GM12878 (cell line): ENCODE measurements at regions not wholly inside any gene's neighbourhood (a gene's known extent, or its start where the extent isn't known, plus 50 kb on each side); places are given as distances from the start of the nearest gene placed in this dataset.

Experiments used
- ATF2 ChIP-seq: IDR thresholded peaks from 2 replicates; pipeline ENCODE4 v1.6.1; 2012; ENCODE audit warnings: low read length, inconsistent platforms
- BCL11A ChIP-seq: IDR thresholded peaks from 2 replicates; pipeline ENCODE4 v1.6.1; 2011; ENCODE audit warnings: low read depth, low read length
- BCLAF1 ChIP-seq: fragments of 450-650 bp; IDR thresholded peaks from 2 replicates; pipeline ENCODE4 v1.6.1; 2017; ENCODE audit warnings: antibody characterized with exemption, mild to moderate bottlenecking, moderate library complexity
- BHLHE40 ChIP-seq, 2 experiments: fragments of 450-650 bp in 1 of 2; IDR thresholded peaks; 2 replicates each; pipeline ENCODE4 v1.6.1; 2011 to 2017; ENCODE audit warnings: low read depth in 2 of 2, borderline replicate concordance in 1 of 2, improper control_type of control experiment in 1 of 2, low read length in 1 of 2, mild to moderate bottlenecking in 1 of 2
- CBFB ChIP-seq: IDR thresholded peaks from 2 replicates; pipeline ENCODE4 v1.6.1; 2016; ENCODE audit warnings: antibody characterized with exemption, low read depth
- E4F1 ChIP-seq: fragments of 450-650 bp; IDR thresholded peaks from 2 replicates; pipeline ENCODE4 v1.6.1; 2018; ENCODE audit warnings: borderline replicate concordance, mild to moderate bottlenecking; ENCODE audit not compliant: partially characterized antibody
- EGR1 ChIP-seq, 2 experiments: IDR thresholded peaks; 1 replicate in 1 of 2; 2 replicates in 1 of 2; pipeline ENCODE4 v1.6.1; 2011 to 2012; ENCODE audit warnings: low read depth in 2 of 2, low read length in 2 of 2, borderline replicate concordance in 1 of 2, mild to moderate bottlenecking in 1 of 2, moderate library complexity in 1 of 2
- EP300 ChIP-seq, 2 experiments: fragments of 150-350 bp in 1 of 2; IDR thresholded peaks; 2 replicates each; pipeline ENCODE4 v1.6.1; 2011 to 2012; ENCODE audit warnings: low read depth in 2 of 2, low read length in 2 of 2, borderline replicate concordance in 1 of 2, improper control_type of control experiment in 1 of 2, inconsistent platforms in 1 of 2; ENCODE audit not compliant: control insufficient read depth in 1 of 2
- FOXM1 ChIP-seq: IDR thresholded peaks from 2 replicates; pipeline ENCODE4 v1.6.1; 2012; ENCODE audit warnings: low read depth, mild to moderate bottlenecking, inconsistent platforms, low read length, moderate library complexity
- GABPA ChIP-seq: IDR thresholded peaks from 2 replicates; pipeline ENCODE4 v1.6.1; 2014; ENCODE audit warnings: antibody characterized with exemption, low read depth, mild to moderate bottlenecking, inconsistent platforms
- IKZF2 ChIP-seq, 2 experiments: fragments of 450-650 bp; IDR thresholded peaks; 2 replicates each; pipeline ENCODE4 v1.6.1; 2017; ENCODE audit warnings: mild to moderate bottlenecking in 2 of 2, moderate library complexity in 2 of 2
- NFIC ChIP-seq: IDR thresholded peaks from 2 replicates; pipeline ENCODE4 v1.6.1; 2012; ENCODE audit warnings: low read depth, mild to moderate bottlenecking, inconsistent platforms, low read length, moderate library complexity
- RAD51 ChIP-seq: fragments of 450-650 bp; IDR thresholded peaks from 2 replicates; pipeline ENCODE4 v1.6.1; 2016; ENCODE audit warnings: moderate library complexity, mild to moderate bottlenecking, inconsistent platforms
- TCF12 ChIP-seq: IDR thresholded peaks from 2 replicates; pipeline ENCODE4 v1.6.1; 2011; ENCODE audit warnings: low read depth, mild to moderate bottlenecking, low read length
- ZBED1 ChIP-seq: IDR thresholded peaks from 2 replicates; pipeline ENCODE4 v1.6.1; 2016; ENCODE audit warnings: borderline replicate concordance
- ZBTB4 ChIP-seq: fragments of 450-650 bp; formaldehyde crosslinking; IDR thresholded peaks from 2 replicates; pipeline ENCODE4 v1.4.0; 2022; ENCODE audit warnings: mild to moderate bottlenecking, moderate library complexity
- ZSCAN29 ChIP-seq: fragments of 450-650 bp; IDR thresholded peaks from 2 replicates; pipeline ENCODE4 v1.6.1; 2017; ENCODE audit warnings: mild to moderate bottlenecking, moderate library complexity
- TF ChIP-seq, protein P1 (sequence below): fragments of 450-650 bp; IDR thresholded peaks from 2 replicates; pipeline ENCODE4 v1.6.1; 2017; ENCODE audit warnings: mild to moderate bottlenecking, low read depth, inconsistent platforms; ENCODE audit not compliant: poor library complexity, severe bottlenecking

GRCh38 chr1:212162635-212163034 is 122.6 kb upstream of the PPP2R5A start (continued):
- TF ChIP-seq EGR1 (IDR thresholded peaks at IDR 0.05; ENCODE audit: borderline replicate concordance in 1 of 2, low read depth in 2 of 2, low read length in 2 of 2) (0 out of 3 replicates have a peak, but pooled peaks of 1 of the 2 experiments have one; percentile 5), CBFB (peak; percentile 84), ZBED1 (peak; percentile 70; the same call in 1 of the 2 replicates), BHLHE40 (IDR thresholded peaks at IDR 0.05; ENCODE audit: borderline replicate concordance in 1 of 2, low read depth in 2 of 2, low read length in 1 of 2) (peak; percentile 76 to 77), GABPA (0 out of 2 replicates have a peak, but pooled peaks have one; percentile 22), ZBTB4 (CRISPR knock-in tag) (no peak), E4F1 (no peak), TCF12 (peak; percentile 60; the same call in 1 of the 2 replicates), EP300 (IDR thresholded peaks at IDR 0.05; ENCODE audit: borderline replicate concordance in 1 of 2, control insufficient read depth in 1 of 2, low read depth in 2 of 2, low read length in 2 of 2) (peak in 1 of 2 experiments; percentile 70; a peak in 2 of 4 replicates), BCLAF1 (no peak), BCL11A (peak; percentile 60; the same call in 1 of the 2 replicates), FOXM1 (peak; percentile 89), ZSCAN29 (no peak), IKZF2 (IDR thresholded peaks at IDR 0.05) (peak; percentile 85 to 87), ATF2 (peak; percentile 70), NFIC (peak; percentile 89), RAD51 (no peak)
- TF ChIP-seq, protein P1, sequence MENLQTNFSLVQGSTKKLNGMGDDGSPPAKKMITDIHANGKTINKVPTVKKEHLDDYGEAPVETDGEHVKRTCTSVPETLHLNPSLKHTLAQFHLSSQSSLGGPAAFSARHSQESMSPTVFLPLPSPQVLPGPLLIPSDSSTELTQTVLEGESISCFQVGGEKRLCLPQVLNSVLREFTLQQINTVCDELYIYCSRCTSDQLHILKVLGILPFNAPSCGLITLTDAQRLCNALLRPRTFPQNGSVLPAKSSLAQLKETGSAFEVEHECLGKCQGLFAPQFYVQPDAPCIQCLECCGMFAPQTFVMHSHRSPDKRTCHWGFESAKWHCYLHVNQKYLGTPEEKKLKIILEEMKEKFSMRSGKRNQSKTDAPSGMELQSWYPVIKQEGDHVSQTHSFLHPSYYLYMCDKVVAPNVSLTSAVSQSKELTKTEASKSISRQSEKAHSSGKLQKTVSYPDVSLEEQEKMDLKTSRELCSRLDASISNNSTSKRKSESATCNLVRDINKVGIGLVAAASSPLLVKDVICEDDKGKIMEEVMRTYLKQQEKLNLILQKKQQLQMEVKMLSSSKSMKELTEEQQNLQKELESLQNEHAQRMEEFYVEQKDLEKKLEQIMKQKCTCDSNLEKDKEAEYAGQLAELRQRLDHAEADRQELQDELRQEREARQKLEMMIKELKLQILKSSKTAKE: peak; percentile 75
